ENCODE measurements at regions not wholly inside any gene's neighbourhood (a gene's known extent, or its start where the extent isn't known, plus 50 kb on each side); places are given as distances from the start of the nearest gene placed in this dataset.

- TF ChIP-seq POLR2A (IDR thresholded peaks at IDR 0.05; ENCODE audit: low read depth, low read length) (no peak), TAF1 (IDR thresholded peaks at IDR 0.05; ENCODE audit: borderline replicate concordance, low read depth, low read length) (no peak), POLR2AphosphoS5 (IDR thresholded peaks at IDR 0.05; ENCODE audit: low read depth, low read length) (no peak)
These were observed 55.7 kb upstream of the NT5E start for GRCh38 chr6:85394199-85394598.

All from GM12892 (cell line).